ENCODE measurements at regions not wholly inside any gene's neighbourhood (a gene's known extent, or its start where the extent isn't known, plus 50 kb on each side); places are given as distances from the start of the nearest gene placed in this dataset.

GRCh38 chr6:163897669-163898068 lies 483.2 kb downstream of the QKI start:
- TF ChIP-seq BACH2 (CRISPR knock-in tag; IDR thresholded peaks at IDR 0.05; ENCODE audit: borderline replicate concordance) (no peak), PATZ1 (CRISPR knock-in tag; IDR thresholded peaks at IDR 0.05; ENCODE audit: borderline replicate concordance) (no peak), ZNF70 (CRISPR knock-in tag; IDR thresholded peaks at IDR 0.05) (no peak), ZFP3 (CRISPR knock-in tag; IDR thresholded peaks at IDR 0.05) (no peak), CREB5 (CRISPR knock-in tag; IDR thresholded peaks at IDR 0.05; ENCODE audit: low read depth) (no peak), ZNF565 (CRISPR knock-in tag; conservative IDR thresholded peaks at IDR 0.05; ENCODE audit: low read depth) (no peak), SNAI2 (CRISPR knock-in tag; IDR thresholded peaks at IDR 0.05) (no peak), ZC3H10 (CRISPR knock-in tag; IDR thresholded peaks at IDR 0.05) (no peak), GLIS3 (CRISPR knock-in tag; IDR thresholded peaks at IDR 0.05) (no peak), TSHZ2 (CRISPR knock-in tag; IDR thresholded peaks at IDR 0.05) (no peak), POU6F1 (CRISPR knock-in tag; IDR thresholded peaks at IDR 0.05; ENCODE audit: borderline replicate concordance, low read depth) (no peak)

All from SK-N-SH treated with all-trans-retinoic acid at 6 μM for 48 hours (cell line).